GM12878 (cell line): ENCODE measurements at regions not wholly inside any gene's neighbourhood (a gene's known extent, or its start where the extent isn't known, plus 50 kb on each side); places are given as distances from the start of the nearest gene placed in this dataset.

Source experiments
- ATAC-seq: fragments of 200-7000 bp; cut with Tn5 transposase; 3 replicates; pipeline ENCODE4 v1.9.1; 2020; ENCODE audit warnings: mild to moderate bottlenecking, moderate library complexity
- BruUV-seq: library from RNA; stranded (reverse); fragments of 400-500 nt; replicated peaks from 2 replicates; lab custom pipeline; 2021; lab: Mats Ljungman, UMichigan
- CTCF ChIA-PET: fragments of 300-600 bp; sonication (Branson Sonifier 250); formaldehyde crosslinking; extraction: SDS; loops from one replicate; lab custom pipeline; 2021; ENCODE audit warnings: inconsistent platforms; lab: Yijun Ruan, JAX
- POLR2A ChIA-PET: fragments of 350-600 bp; formaldehyde crosslinking; extraction: SDS; loops from one replicate; lab custom pipeline; 2021; ENCODE audit warnings: inconsistent platforms; lab: Charles Lee
- RAD21 ChIA-PET: fragments of 300-600 bp; sonication (Branson Sonifier 250); formaldehyde crosslinking; loops from one replicate; lab custom pipeline; 2023; ENCODE audit warnings: antibody characterized with exemption; ENCODE audit not compliant: unreplicated experiment; lab: Charles Lee
- SMC1A ChIA-PET: fragments of 300-600 bp; sonication (Branson Sonifier 250); formaldehyde crosslinking; loops from one replicate; lab custom pipeline; 2023; ENCODE audit not compliant: unreplicated experiment, uncharacterized antibody; lab: Charles Lee
- DNase-seq: peaks from one replicate; pipeline ENCODE4 v3.0.0-alpha.2; 2011; ENCODE audit warnings: low read depth, low spot score
- FAIRE-seq: peaks from 3 replicates; lab custom pipeline; 2011; peaks lifted over from hg19 to GRCh38; lab: Jason Lieb, UNC
- H2AFZ ChIP-seq: 2 replicates; pipeline ENCODE4 v1.6.0; 2011; ENCODE audit warnings: low read depth, low read length, control low read depth; ENCODE audit not compliant: control insufficient read depth
- H3K27ac ChIP-seq: 2 replicates; pipeline ENCODE4 v1.5.1; 2011; ENCODE audit warnings: control low read depth; ENCODE audit not compliant: control insufficient read depth, insufficient read depth
- H3K27me3 ChIP-seq, 2 experiments: replicated peaks in 1 of 2; 2 replicates each; pipeline versions ENCODE4 v1.6.0 to v1.6.1; 2011; ENCODE audit warnings: low read length in 1 of 2; ENCODE audit not compliant: control insufficient read depth in 2 of 2, insufficient read depth in 2 of 2
- H3K36me3 ChIP-seq, 2 experiments: 2 replicates each; pipeline ENCODE4 v1.5.1; 2011; ENCODE audit warnings: low read length in 1 of 2; ENCODE audit not compliant: control insufficient read depth in 2 of 2, insufficient read depth in 2 of 2
- H3K4me1 ChIP-seq: 2 replicates; pipeline ENCODE4 v1.6.1; 2011; ENCODE audit warnings: mild to moderate bottlenecking, low read length, moderate library complexity, mixed read lengths; ENCODE audit not compliant: control insufficient read depth, insufficient read depth
- H3K4me2 ChIP-seq: 2 replicates; pipeline ENCODE4 v1.6.0; 2011; ENCODE audit warnings: control low read depth; ENCODE audit not compliant: control insufficient read depth, insufficient read depth
- H3K4me3 ChIP-seq: fragments of 200-600 bp; sonication (generic); 2 replicates; pipeline ENCODE4 v1.5.1; 2016
- H3K79me2 ChIP-seq: 2 replicates; pipeline ENCODE4 v1.6.0; 2011; ENCODE audit warnings: low read length; ENCODE audit not compliant: control insufficient read depth, insufficient read depth
- H3K9ac ChIP-seq: 2 replicates; pipeline ENCODE4 v1.8.0; 2011; ENCODE audit warnings: low read length, control low read depth, mixed read lengths; ENCODE audit not compliant: control insufficient read depth, insufficient read depth
- H3K9me3 ChIP-seq: replicated peaks from 3 replicates; pipeline ENCODE4 v1.5.1; 2011; ENCODE audit warnings: mild to moderate bottlenecking, low read length; ENCODE audit not compliant: control insufficient read depth, insufficient read depth
- H4K20me1 ChIP-seq: 2 replicates; pipeline ENCODE4 v1.6.0; 2011; ENCODE audit not compliant: control insufficient read depth, insufficient read depth
- BMI1 ChIP-seq: fragments of 450-650 bp; IDR thresholded peaks from 2 replicates; pipeline ENCODE4 v1.6.1; 2016; ENCODE audit warnings: mild to moderate bottlenecking, moderate library complexity, borderline replicate concordance
- E4F1 ChIP-seq: fragments of 450-650 bp; IDR thresholded peaks from 2 replicates; pipeline ENCODE4 v1.6.1; 2018; ENCODE audit warnings: borderline replicate concordance, mild to moderate bottlenecking; ENCODE audit not compliant: partially characterized antibody
- EP300 ChIP-seq, 2 experiments: fragments of 150-350 bp in 1 of 2; IDR thresholded peaks; 2 replicates each; pipeline ENCODE4 v1.6.1; 2011 to 2012; ENCODE audit warnings: low read depth in 2 of 2, low read length in 2 of 2, borderline replicate concordance in 1 of 2, improper control_type of control experiment in 1 of 2, inconsistent platforms in 1 of 2; ENCODE audit not compliant: control insufficient read depth in 1 of 2
- FOS ChIP-seq: IDR thresholded peaks from 3 replicates; pipeline ENCODE4 v1.6.1; 2011; ENCODE audit warnings: borderline replicate concordance; ENCODE audit not compliant: insufficient read length; ENCODE audit errors: extremely low read depth
- IKZF1 ChIP-seq: fragments of 450-650 bp; conservative IDR thresholded peaks from 2 replicates; pipeline ENCODE4 v1.6.1; 2017; ENCODE audit warnings: antibody characterized with exemption, mild to moderate bottlenecking
- IKZF2 ChIP-seq, 2 experiments: fragments of 450-650 bp; IDR thresholded peaks; 2 replicates each; pipeline ENCODE4 v1.6.1; 2017; ENCODE audit warnings: mild to moderate bottlenecking in 2 of 2, moderate library complexity in 2 of 2
- PKNOX1 ChIP-seq: fragments of 450-650 bp; IDR thresholded peaks from 2 replicates; pipeline ENCODE4 v1.6.1; 2016; ENCODE audit warnings: mild to moderate bottlenecking
- RELB ChIP-seq: fragments of 450-650 bp; IDR thresholded peaks from 2 replicates; pipeline ENCODE4 v1.6.1; 2017; ENCODE audit warnings: low read depth, mild to moderate bottlenecking, moderate library complexity
- RUNX3 ChIP-seq: IDR thresholded peaks from 2 replicates; pipeline ENCODE4 v1.6.1; 2012; ENCODE audit warnings: low read length, inconsistent platforms
- SIN3A ChIP-seq: IDR thresholded peaks from 2 replicates; pipeline ENCODE4 v1.6.1; 2012; ENCODE audit warnings: low read depth, low read length, improper control_type of control experiment
- SMC3 ChIP-seq: IDR thresholded peaks from 2 replicates; pipeline ENCODE4 v1.6.1; 2011; ENCODE audit warnings: low read length, improper control_type of control experiment, borderline replicate concordance
- SREBF1 ChIP-seq: IDR thresholded peaks from 2 replicates; pipeline ENCODE4 v1.6.1; 2012; ENCODE audit warnings: mild to moderate bottlenecking, low read length
- ZBTB11 ChIP-seq: fragments of 450-650 bp; formaldehyde crosslinking; IDR thresholded peaks from 2 replicates; pipeline ENCODE4 v1.5.0; 2022; ENCODE audit warnings: mild to moderate bottlenecking, missing genetic modification characterization
- WGBS: methylation state at CpG from one replicate; pipeline ENCODE4 v1.1.6; 2016; ENCODE audit warnings: low lambda C conversion rate; ENCODE audit not compliant: insufficient replicate concordance, insufficient coverage; ENCODE audit errors: missing lambda C conversion rate; 5-methylcytosine and 5-hydroxymethylcytosine counted together
- in situ Hi-C: fragments of 300-500 bp; cut with MboI; formaldehyde crosslinking; loops from 9 replicates; pipeline ENCODE4 v1.14.3; 2018; ENCODE audit warnings: mixed read lengths
- intact Hi-C: fragments of 100-400 bp; cut with micrococcal nuclease; formaldehyde crosslinking; loops from one replicate; pipeline ENCODE4 v1.14.2; 2022; ENCODE audit not compliant: unreplicated experiment

- TF ChIP-seq SREBF1 (no peak), E4F1 (no peak)
Observed at GRCh38 chr9:12305211-12305610, 388.0 kb upstream of the TYRP1 start (continued).

- Histone ChIP-seq H3K9ac (no peak overlapping the region), H2AFZ (no peak overlapping the region), H3K36me3 (no peaks in the 10 kb centered on the region), H3K27ac (no peak overlapping the region), H3K4me1 (no peaks in the 10 kb centered on the region), H3K9me3 (no peaks in the 10 kb centered on the region), H3K79me2 (no peaks in the 10 kb centered on the region), H3K4me3 (no peak overlapping the region), H3K27me3 (no peaks in the 10 kb centered on the region), H4K20me1 (no peaks in the 10 kb centered on the region), H3K4me2 (no peak overlapping the region)
- ChIA-PET SMC1A (interaction anchor here (0.8 to 1.3 kb wide), 3 partner anchors 9 to 27 kb away, joined by 3 read pairs; no protein-coding TSS in a partner anchor), POLR2A (no interaction called here), CTCF (no interaction called here), RAD21 (no interaction called here)
- ATAC-seq: peak; percentile 42; the same call in 2 of the 3 replicates
- in situ Hi-C loops: no loop called here
- no peak for FAIRE-seq
- BruUV-seq: no TSS peak
- no peak for DNase-seq
- intact Hi-C loops: no loop called here
- WGBS: 13% methylated on average over 4 of the region's 4 CpGs
- TF ChIP-seq IKZF1 (peak; percentile 35; the same call in 1 of the 2 replicates), EP300 (IDR thresholded peaks at IDR 0.05; ENCODE audit: borderline replicate concordance in 1 of 2, control insufficient read depth in 1 of 2, low read depth in 2 of 2, low read length in 2 of 2) (no peak), PKNOX1 (peak; percentile 85), ZBTB11 (CRISPR knock-in tag) (no peak), SIN3A (no peak), SMC3 (no peak), IKZF2 (IDR thresholded peaks at IDR 0.05) (peak in 1 of 2 experiments; percentile 18; a peak in 1 of 4 replicates), FOS (no peak), RELB (peak; percentile 73), RUNX3 (no peak), BMI1 (no peak)
Observed at GRCh38 chr9:12314589-12314988, 378.6 kb upstream of the TYRP1 start.
